ENCODE measurements at regions not wholly inside any gene's neighbourhood (a gene's known extent, or its start where the extent isn't known, plus 50 kb on each side); places are given as distances from the start of the nearest gene placed in this dataset.

GRCh38 chr6:144862769-144863168 lies 577.6 kb downstream of the UTRN start:
- Histone ChIP-seq H3K27ac (no peak overlapping the region), H3K9me3 (peaks cover 0 to 13% of the 10 kb centered on the region in 2 donors), H3K4me1 (no peaks in the 10 kb centered on the region), H3K4me3 (no peak overlapping the region), H3K36me3 (no peaks in the 10 kb centered on the region), H3K27me3 (no peaks in the 10 kb centered on the region)
- intact Hi-C loops (cut with DNase I): no loop called here
- DNase-seq: no peak
- ATAC-seq: no peak
- no peak for TF ChIP-seq CTCF (IDR thresholded peaks at IDR 0.05)

GRCh38 chr6:144867761-144868160 lies 582.6 kb downstream of the UTRN start:
- DNase-seq: no peak
- Histone ChIP-seq H3K27ac (no peak overlapping the region), H3K27me3 (no peaks in the 10 kb centered on the region), H3K4me1 (no peaks in the 10 kb centered on the region), H3K36me3 (no peaks in the 10 kb centered on the region), H3K9me3 (peaks cover 0 to 13% of the 10 kb centered on the region in 2 donors), H3K4me3 (no peak overlapping the region)
- ATAC-seq: no peak
- TF ChIP-seq CTCF (IDR thresholded peaks at IDR 0.05): no peak
- intact Hi-C loops (cut with DNase I): no loop called here

- no peak for TF ChIP-seq CTCF (IDR thresholded peaks at IDR 0.05)
- H3K27me3 ChIP-seq: no peaks in the 10 kb centered on the region
- DNase-seq (no peak), ATAC-seq (no peak)
- H3K36me3 ChIP-seq: no peaks in the 10 kb centered on the region
- intact Hi-C loops (cut with DNase I): no loop called here
- no peak overlapping the region for H3K27ac ChIP-seq
- no peaks in the 10 kb centered on the region for H3K4me1 ChIP-seq
- no peak overlapping the region for H3K4me3 ChIP-seq
- H3K9me3 ChIP-seq: no peaks in the 10 kb centered on the region
These were observed 585.6 kb downstream of the UTRN start for GRCh38 chr6:144870782-144871181.

GRCh38 chr6:144873623-144874378 lies 588.7 kb downstream of the UTRN start:
- H3K9me3 ChIP-seq: no peaks in the 10 kb centered on the region
- ATAC-seq: no peak

GRCh38 chr6:144876689-144877088 lies 591.6 kb downstream of the UTRN start:
- TF ChIP-seq CTCF (IDR thresholded peaks at IDR 0.05): no peak
- no peaks in the 10 kb centered on the region for H3K9me3 ChIP-seq
- ATAC-seq (no peak), DNase-seq (no peak)
- no peak overlapping the region for H3K27ac ChIP-seq
- intact Hi-C loops (cut with DNase I): no loop called here
- H3K4me1 ChIP-seq: no peaks in the 10 kb centered on the region
- H3K36me3 ChIP-seq: no peaks in the 10 kb centered on the region
- H3K27me3 ChIP-seq: no peaks in the 10 kb centered on the region
- no peak overlapping the region for H3K4me3 ChIP-seq

More at GRCh38 chr6:144873623-144874378, 588.7 kb downstream of the UTRN start:
- H3K27ac ChIP-seq: no peak overlapping the region
- intact Hi-C loops (cut with DNase I): no loop called here
- no peaks in the 10 kb centered on the region for H3K4me1 ChIP-seq
- no peak overlapping the region for H3K4me3 ChIP-seq
- TF ChIP-seq CTCF (IDR thresholded peaks at IDR 0.05): no peak
- H3K36me3 ChIP-seq: no peaks in the 10 kb centered on the region
- no peak for DNase-seq
- H3K27me3 ChIP-seq: no peaks in the 10 kb centered on the region
